A172 (cell line): ENCODE measurements at regions not wholly inside any gene's neighbourhood (a gene's known extent, or its start where the extent isn't known, plus 50 kb on each side); places are given as distances from the start of the nearest gene placed in this dataset.

Experiments used
- DNase-seq: peaks from one replicate; pipeline ENCODE4 v3.0.0-alpha.2; 2015; ENCODE audit warnings: low spot score

- no peak for DNase-seq
These were observed 99.3 kb downstream of the METRNL start for GRCh38 chr17:83178533-83179304.

- DNase-seq: no peak
These were observed 100.0 kb downstream of the METRNL start for GRCh38 chr17:83179374-83179773.

DNA sequence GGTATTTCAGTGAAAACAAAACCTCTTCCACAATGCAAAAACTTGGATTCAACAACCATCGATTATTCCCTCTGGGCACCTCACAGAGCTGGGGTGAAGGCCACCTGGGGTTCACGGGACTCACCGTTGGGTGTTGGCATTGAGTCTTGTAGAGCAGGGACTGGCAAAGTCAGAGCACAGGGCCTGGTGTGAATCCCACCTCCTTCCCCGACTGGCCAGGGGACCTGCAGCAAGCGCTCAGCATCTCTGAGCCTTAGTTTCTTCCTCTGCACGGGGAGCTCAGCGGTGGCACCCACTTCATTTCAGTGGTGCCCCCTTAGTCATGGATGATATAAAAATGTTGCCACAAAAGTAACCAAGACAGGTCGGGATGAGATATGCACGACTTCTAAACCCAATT, 100.4 kb downstream of the METRNL start:
- no peak for DNase-seq

DNA sequence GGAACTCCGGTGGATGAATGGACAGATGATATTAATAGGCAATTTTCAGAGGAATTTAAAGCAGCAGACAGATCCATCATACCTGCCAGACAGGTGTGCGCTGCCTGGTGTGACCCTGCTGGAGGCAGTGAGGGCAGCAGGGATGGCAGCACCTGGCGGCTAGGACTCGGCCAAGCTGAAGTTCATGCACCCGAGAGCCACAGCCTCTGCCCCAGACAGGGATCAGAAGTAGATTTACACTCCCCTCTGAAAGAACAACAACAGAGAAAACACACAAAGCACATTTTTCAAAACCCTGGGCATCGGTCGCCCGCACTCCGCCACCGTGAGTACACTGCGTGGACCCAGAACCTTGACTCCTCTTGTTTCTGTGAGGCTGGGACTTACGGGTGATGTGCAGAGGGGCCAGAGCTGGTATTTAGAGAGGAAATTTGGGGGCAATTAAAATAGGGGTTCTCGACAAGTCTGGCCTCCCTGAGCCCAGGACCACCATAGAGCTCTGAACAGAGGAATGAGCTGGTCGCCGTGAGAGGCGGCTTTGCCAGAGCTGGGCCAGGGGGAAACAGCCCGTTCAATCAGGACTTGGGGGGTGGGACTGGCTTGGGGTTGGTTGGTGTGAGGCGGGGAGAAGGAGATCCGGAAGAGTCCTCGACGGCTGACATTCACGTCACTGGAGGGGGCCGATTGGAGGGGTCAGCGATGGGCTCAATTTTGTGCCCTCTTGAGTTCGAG, 101.0 kb downstream of the METRNL start:
- DNase-seq: no peak

DNA sequence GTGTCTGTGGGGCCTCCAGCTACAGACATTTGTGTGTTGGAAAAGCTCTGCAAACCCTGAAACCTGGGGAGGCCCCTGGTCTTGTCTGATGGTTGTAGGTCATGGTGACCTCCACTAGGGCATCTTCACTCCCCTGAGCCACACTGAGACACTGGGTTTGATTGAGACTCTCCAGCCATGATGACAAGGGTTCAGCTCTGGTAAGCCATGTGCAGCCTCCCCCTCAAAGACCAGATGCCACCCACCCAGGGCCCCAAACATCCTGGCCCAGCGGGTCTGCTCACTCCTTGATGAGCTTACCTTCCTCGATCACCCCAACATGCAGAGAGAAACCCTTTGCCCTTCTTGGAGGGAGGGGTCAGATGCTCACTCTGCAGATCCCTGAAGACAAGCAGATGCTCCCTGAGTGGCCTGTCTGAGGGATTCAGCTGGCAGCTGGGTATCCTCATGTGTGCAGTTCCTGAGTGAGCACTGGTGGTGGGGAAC, 101.6 kb downstream of the METRNL start:
- DNase-seq: no peak

DNA sequence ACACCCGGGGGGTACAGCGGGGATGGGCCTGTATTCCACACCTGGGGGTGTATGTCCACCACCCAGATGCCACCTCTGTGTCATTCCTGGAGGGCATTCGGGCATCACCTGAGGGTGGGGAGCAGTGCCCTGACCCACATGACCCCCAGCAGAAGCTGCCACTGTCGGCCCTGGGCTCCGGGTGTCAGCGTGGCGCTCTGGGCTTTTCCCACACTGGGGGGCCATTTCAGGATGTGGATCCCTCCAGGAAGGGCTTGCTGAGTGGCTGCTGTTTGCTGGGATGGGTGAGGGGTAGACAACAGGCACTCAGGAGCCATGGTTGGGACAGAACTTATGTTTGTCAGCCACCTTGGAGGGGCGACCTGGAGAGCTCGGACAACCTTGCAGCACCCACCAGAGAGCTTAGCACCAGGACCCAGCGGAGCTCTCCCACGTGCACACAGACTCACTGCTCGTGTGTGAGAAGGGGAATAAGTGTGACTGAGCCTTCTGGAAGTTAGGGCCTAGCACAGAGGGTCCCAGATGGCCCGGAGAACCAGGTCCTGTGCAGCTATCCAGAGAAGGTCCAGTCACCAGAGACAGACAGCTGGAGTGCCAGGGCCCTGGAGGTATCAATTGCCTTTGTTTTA, 102.7 kb downstream of the METRNL start:
- no peak for DNase-seq

DNA sequence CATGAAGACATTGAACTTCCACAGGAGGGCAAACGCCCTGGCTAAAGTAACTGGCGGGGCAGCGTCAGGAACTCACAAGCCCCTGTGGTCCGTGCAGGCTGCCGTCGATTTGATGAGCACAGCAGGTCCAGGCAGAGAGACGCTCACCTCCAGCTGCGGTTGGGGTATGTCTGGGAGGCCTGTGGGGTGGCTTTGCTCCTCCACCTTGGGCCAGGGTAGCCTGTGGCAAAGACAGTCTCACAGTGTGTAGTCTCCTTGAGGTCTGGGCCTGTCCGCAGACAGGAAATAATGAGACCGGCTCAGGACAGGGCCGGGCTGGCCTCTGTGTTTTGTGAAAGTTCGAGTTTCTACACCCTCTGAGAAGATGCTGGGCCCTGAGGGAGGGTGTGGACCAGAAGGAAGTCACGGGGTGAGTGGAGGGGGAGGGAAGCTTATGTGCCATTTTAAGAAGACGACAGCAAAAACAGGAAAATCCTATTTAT, 103.3 kb downstream of the METRNL start:
- DNase-seq: no peak

GRCh38 chr17:83183145-83183948, 103.9 kb downstream of the METRNL start:
- no peak for DNase-seq

- DNase-seq: no peak
These were observed 104.6 kb downstream of the METRNL start for GRCh38 chr17:83183951-83184506.

DNA sequence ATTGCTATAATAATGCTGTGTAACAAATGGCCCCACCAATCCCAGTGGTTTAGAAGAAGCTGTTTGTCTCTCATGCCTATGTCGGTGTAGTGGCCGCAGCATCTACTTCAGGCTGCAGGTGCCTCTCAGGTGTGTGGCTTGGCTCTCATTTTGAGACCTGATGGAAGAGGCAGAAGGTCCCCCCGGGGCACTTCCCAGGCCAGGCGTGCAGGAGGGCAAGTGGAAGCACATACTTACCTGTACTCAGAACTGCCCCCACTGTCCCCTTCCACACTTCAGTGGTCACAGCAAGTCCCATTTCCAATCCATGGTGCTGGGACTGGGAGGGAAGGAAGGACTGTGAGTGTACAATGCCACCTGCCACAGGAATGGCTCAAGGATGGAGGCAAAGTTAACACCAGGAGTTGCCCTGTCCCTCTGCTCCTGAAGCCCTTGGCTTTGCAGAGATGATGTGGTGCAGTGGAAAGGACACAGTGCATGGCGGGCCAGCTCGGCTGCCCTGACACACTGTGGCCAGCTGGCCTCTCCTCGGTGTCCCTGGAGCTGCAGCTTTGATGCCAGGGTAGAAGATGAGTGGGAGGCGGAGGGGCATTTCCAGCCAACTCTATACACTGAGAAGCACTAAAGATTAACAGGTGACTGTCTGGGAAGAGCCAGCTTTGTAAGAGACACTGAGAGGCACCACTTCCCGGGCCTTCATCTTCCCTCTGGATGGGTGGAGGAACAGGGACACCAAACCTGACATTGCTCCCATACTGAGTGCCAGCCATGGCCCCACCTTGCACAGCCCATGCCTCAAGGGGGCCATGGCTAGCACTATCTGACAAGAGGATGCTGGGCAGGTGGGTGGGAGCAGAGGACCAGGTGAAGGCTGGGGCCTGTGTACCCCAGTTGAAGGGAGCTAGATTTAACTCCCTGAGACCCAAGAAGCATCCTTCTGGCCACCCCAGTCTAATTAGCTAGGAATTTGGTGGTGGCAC, 105.9 kb downstream of the METRNL start:
- no peak for DNase-seq

- DNase-seq: no peak
These were observed 106.8 kb downstream of the METRNL start for GRCh38 chr17:83186226-83186625.

GRCh38 chr17:83186751-83187421, 107.5 kb downstream of the METRNL start:
- DNase-seq: no peak

DNA sequence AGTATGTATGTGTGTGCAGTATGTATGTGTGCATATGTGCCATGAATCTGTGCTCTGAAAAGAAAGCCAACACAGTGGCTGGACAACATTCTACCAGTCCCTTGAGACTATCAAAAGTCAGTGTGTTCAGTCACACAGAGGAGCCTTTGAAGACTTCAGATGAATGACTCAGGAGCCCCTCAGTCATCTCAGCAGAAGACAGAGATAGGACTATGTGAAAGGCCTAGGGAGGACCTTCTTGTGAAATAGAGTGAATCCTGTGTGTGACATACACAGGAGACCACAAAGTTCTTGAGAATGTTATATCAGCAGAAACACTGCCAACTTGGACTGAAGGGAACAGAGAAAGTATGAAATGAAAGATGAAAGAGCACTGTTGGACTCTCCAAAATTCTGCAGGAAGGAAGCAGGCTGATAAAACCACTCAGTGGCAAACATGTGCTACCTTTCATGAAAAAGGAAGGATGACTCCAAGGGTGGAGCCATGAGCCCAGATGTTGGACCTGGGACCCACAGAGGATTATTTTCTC, 108.4 kb downstream of the METRNL start:
- no peak for DNase-seq

DNA sequence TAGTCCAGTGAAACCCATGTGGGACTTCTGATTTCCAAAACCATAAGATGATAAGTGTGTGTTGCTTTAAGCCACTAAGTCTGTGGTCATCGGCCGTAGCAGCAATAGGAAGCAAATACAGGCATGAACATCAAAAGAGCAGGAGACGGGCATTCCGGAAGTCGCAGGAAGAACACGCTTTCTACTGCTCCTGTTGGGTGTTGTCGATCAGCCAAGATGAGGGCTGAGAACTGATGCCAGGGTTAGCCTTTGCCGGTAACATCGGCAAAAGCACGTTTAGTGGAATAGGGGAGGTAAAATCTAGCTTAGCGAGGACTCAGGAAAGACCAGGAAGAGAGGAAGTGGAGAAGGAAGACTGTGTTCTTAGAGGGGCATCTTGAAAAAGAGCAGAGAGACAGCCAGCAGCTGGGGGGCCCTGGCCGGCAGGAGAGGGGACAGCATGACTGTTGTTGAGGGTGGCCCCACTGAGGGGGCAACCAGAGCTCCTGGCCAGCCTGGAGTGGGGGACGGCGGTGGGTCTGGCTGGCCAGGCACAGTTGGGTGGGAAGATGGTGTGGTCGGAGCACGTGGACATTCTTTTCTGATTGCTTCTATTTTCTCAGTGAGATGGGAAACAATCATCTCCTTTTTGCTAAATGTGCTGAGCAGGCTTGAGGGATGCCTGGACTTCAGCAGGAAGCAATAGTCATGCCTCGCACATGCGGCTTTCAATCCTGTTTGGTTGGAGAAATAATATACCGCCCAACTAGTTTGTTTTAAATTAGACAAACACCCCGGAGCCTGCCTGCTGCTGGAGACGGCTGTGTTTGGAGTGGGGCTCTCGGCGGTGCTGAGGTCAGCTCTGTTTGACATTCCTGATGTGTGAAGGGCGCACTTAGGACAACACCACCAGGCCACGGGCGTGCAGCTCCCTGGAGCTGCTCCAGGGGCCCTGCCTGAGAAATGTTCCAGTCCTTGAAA, 109.9 kb downstream of the METRNL start:
- DNase-seq: no peak

- no peak for DNase-seq
These were observed 110.6 kb downstream of the METRNL start for GRCh38 chr17:83190004-83190385.

DNA sequence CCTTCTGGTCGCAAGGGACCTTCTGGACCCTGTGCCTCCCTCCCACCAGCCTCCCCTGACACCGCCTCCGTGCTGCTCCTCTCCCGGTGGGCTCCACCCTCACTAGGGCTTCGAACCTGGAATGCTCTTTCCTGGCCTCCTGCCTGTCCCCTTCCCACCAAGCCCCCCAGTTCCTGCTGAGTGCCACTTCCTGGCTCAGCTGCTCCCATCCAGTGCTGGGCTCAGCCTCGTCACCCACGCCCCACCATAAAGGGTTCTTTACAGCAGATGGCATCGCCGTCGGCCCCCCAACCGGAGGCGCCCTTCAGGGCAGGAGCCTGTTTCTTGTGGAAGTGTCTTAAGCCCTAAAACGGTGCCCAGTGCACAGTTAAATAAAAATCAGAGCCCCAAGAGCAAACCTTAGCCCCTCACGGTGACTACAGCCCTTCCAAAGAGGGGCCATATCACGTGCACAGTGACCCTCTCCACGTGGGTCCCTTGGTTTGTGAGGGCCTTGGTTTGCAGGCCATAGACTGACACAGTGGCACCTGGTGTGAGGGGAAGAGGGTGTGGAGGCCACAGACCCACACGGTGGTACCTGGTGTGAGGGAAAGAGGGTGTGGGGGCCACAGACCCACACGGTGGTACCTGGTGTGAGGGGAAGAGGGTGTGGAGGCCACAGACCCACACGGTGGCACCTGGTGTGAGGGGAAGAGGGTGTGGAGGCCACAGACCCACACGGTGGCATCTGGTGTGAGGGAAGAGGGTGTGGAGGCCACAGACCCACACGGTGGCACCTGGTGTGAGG, 111.4 kb downstream of the METRNL start:
- no peak for DNase-seq

GRCh38 chr17:83191388-83192160, 112.2 kb downstream of the METRNL start:
- DNase-seq: no peak
